Mucosa of descending colon (tissue), 3 donors: ENCODE measurements at regions not wholly inside any gene's neighbourhood (a gene's known extent, or its start where the extent isn't known, plus 50 kb on each side); places are given as distances from the start of the nearest gene placed in this dataset.
A peak's percentile ranks its signal among the peaks of the same experiment; 100 is the strongest.

Experiments
- ATAC-seq: fragments of 200-7000 bp; cut with Tn5 transposase; one replicate; pipeline ENCODE4 v1.9.1; 2020; ENCODE audit warnings: mild to moderate bottlenecking, moderate library complexity
- DNase-seq, 3 donors: peaks; one replicate each; pipeline ENCODE4 v3.0.0-alpha.2; 2020
- H3K36me3 ChIP-seq: fragments of 200-600 bp; one replicate; pipeline ENCODE4 v1.8.0; 2021; ENCODE audit warnings: low read depth, mild to moderate bottlenecking
- H3K4me1 ChIP-seq: fragments of 200-600 bp; one replicate; pipeline ENCODE4 v1.8.0; 2021; ENCODE audit warnings: low read depth, mild to moderate bottlenecking
- H3K4me3 ChIP-seq: fragments of 200-600 bp; one replicate; pipeline ENCODE4 v1.8.0; 2021; ENCODE audit warnings: mild to moderate bottlenecking
- H3K9me3 ChIP-seq: fragments of 200-600 bp; one replicate; pipeline ENCODE4 v1.8.0; 2021; ENCODE audit warnings: mild to moderate bottlenecking
- intact Hi-C, 2 donors: fragments of 100-400 bp; cut with DNase I in 1 of 2; cut with micrococcal nuclease in 1 of 2; formaldehyde crosslinking; loops; one replicate each; pipeline versions ENCODE4 v1.11.0 to v1.11.1; 2022; cut with DNase I, micrococcal nuclease
- TF ChIP-seq, protein P1 (sequence below): fragments of 200-600 bp; IDR thresholded peaks from one replicate; pipeline ENCODE4 v1.8.0; 2022; ENCODE audit warnings: antibody characterized with exemption, mild to moderate bottlenecking
- donor health status: DM: no; HTN: no; CAD: no; lungs with moderate emphysema.
- donor health status: DM: no; HTN: no; CAD: no.
- donor health status: DM: no; HTN: yes; CAD: no.

DNA sequence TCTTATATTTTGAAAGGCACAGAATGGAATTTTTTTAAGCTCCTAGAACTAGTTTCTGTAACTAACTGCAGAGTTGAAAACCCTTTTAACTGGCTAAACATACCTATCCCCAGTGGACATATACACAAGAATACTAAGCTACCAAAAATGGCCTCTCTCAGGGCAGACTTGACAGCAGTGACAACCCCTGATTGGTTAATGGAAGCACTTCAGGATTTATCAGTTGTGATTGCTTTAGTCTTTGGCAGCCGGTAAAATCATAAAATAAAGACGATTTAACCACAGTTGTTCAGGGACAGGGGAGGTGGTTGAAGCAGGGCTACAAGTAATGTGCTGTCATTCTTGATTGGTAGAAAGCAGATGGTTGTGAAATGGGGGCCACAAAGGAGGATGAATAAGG lies 452.0 kb upstream of the SOX9 start:
- ATAC-seq = no peak
- H3K4me3 ChIP-seq = no peak overlapping the region
- peaks cover 3% of the 10 kb centered on the region for H3K9me3 ChIP-seq
- TF ChIP-seq, protein P1, sequence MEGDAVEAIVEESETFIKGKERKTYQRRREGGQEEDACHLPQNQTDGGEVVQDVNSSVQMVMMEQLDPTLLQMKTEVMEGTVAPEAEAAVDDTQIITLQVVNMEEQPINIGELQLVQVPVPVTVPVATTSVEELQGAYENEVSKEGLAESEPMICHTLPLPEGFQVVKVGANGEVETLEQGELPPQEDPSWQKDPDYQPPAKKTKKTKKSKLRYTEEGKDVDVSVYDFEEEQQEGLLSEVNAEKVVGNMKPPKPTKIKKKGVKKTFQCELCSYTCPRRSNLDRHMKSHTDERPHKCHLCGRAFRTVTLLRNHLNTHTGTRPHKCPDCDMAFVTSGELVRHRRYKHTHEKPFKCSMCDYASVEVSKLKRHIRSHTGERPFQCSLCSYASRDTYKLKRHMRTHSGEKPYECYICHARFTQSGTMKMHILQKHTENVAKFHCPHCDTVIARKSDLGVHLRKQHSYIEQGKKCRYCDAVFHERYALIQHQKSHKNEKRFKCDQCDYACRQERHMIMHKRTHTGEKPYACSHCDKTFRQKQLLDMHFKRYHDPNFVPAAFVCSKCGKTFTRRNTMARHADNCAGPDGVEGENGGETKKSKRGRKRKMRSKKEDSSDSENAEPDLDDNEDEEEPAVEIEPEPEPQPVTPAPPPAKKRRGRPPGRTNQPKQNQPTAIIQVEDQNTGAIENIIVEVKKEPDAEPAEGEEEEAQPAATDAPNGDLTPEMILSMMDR = no peak
- no peaks in the 10 kb centered on the region for H3K4me1 ChIP-seq
- no peaks in the 10 kb centered on the region for H3K36me3 ChIP-seq
- DNase-seq = no peak
- intact Hi-C loops = no loop called here

DNA sequence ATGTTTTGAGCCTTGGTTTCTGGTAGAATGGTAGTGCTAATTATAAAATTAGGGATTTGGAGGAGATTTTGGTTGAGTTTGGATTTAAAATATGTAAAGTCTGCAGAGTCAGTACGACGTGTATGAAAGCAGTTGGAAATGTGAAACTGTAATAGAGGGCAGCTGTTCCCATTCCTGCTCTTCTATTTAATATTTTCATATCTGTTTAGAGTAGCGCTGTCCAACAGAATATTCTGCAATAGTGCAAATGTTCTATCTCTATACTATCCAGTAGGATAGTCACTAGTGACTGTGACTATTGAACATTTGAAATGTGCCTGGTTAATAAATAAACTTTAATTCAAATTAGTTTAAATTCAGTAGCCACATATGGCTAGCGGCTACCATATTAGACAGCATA lies 443.4 kb upstream of the SOX9 start:
- ATAC-seq = no peak
- H3K4me1 ChIP-seq = peaks cover 6% of the 10 kb centered on the region
- H3K9me3 ChIP-seq = no peaks in the 10 kb centered on the region
- no peaks in the 10 kb centered on the region for H3K36me3 ChIP-seq
- TF ChIP-seq, protein P1 = no peak
- intact Hi-C loops = no loop called here
- H3K4me3 ChIP-seq = no peak overlapping the region
- no peak for DNase-seq

DNA sequence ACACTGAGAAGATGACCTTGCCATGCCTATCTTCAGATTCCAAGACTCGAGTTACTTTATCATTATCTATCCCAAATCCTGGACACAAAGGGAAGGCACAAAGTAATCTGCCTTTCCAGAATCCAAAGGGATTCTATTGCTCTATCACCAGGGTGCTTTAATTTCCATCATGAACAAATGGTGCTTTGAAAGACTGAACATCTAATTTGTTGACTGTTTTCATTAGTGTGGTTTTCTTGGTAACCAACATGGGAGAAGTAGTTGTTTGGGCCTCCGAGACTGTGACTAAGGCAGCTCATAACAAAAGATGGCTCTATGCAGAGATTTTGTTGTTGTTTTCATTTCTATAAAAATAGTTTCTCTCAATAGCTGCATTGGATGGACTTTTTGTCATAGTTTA lies 441.0 kb upstream of the SOX9 start:
- intact Hi-C loops = no loop called here
- no peak for ATAC-seq
- H3K4me3 ChIP-seq = no peak overlapping the region

DNA sequence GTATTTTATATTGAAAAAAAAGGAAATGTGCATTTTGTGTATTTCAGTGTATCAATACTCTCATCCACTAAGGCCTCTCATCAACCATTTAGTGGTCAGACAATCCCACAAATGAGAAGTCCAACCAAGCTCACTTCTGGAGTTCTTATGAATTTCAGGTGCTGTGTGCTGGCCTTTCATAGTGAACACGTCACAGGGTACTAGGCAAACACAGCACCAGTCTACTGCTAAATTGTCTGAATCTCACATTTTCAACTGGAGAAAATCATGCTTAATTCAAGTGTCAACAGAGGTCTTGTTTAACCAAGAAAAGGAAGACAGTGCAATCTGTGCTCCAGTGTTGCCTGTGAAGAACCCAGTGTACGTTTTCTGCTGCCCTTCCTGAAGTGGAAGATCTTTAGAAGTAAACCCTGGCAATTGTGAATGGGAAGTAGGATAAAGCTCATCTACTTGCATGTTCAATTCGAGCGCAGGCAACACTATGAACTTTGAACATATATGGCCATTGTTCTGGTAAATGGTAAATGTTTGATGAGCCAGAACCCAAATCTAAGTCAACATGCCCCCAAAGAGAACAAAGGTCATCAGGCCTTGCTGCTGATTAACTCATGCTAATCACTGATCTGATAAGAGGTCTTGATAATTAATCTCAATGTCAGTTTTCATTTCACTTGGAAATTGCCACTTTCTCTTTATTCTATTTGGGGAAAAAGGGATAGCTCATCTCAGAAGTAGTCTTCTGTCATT lies 439.2 kb upstream of the SOX9 start:
- Histone ChIP-seq H3K36me3 (no peaks in the 10 kb centered on the region), H3K9me3 (no peaks in the 10 kb centered on the region), H3K4me1 (peaks cover 6% of the 10 kb centered on the region), H3K4me3 (no peak overlapping the region)
- DNase-seq = peak in 1 of 3 donors; percentile 46
- ATAC-seq = peak; percentile 95
- intact Hi-C loops = no loop called here
- TF ChIP-seq, protein P1 = no peak

More for the DNA sequence above, 441.0 kb upstream of the SOX9 start:
- Histone ChIP-seq H3K4me1 (peaks cover 6% of the 10 kb centered on the region), H3K9me3 (no peaks in the 10 kb centered on the region), H3K36me3 (no peaks in the 10 kb centered on the region)
- TF ChIP-seq, protein P1 = no peak
- no peak for DNase-seq

DNA sequence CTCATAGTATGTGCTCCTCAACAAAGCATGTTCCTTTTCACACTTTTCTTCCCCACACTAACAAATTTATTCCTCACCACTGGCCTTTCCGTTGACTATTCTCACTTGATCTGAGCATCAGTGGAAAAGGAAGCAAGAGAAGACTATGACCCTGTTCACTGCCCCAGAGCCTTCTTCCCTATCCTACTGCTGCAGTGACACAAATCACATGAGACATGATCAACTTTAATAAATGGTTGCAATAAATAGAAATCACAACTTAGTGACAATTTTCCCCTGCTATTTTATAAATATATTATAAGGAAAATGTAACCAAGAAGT lies 438.7 kb upstream of the SOX9 start:
- ATAC-seq = peak; percentile 35
- intact Hi-C loops = no loop called here
- Histone ChIP-seq H3K4me1 (peaks cover 6% of the 10 kb centered on the region), H3K9me3 (no peaks in the 10 kb centered on the region), H3K4me3 (no peak overlapping the region), H3K36me3 (no peaks in the 10 kb centered on the region)
- no peak for DNase-seq
- TF ChIP-seq, protein P1 = no peak

DNA sequence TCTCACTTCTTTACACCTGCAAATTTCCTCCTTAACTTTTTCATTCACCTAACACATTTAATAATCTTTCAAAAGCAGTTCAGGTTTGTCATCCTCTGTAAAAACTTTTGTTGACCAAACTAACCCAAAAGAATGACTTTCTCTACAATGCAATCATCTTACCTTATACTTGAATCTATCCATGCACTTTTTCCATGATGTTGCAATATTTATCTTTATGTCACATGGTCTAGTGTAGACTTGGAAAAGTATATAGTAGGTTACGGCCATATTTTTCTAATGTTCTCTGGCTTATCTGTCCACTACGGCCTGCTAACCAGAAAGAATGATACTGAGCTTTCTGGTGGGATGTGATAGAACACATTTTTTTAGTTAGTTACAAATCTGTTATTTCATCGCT lies 431.0 kb upstream of the SOX9 start:
- no peaks in the 10 kb centered on the region for H3K4me1 ChIP-seq
- H3K9me3 ChIP-seq = no peaks in the 10 kb centered on the region
- H3K36me3 ChIP-seq = no peaks in the 10 kb centered on the region
- no peak for DNase-seq
- TF ChIP-seq, protein P1 = no peak
- no peak for ATAC-seq
- intact Hi-C loops = no loop called here
- H3K4me3 ChIP-seq = no peak overlapping the region
